ENCODE measurements at regions not wholly inside any gene's neighbourhood (a gene's known extent, or its start where the extent isn't known, plus 50 kb on each side); places are given as distances from the start of the nearest gene placed in this dataset.
"Not testable (repeated sequence)": the region's sequence is repeated elsewhere in the genome, so short reads cannot be mapped to it uniquely, and the experiment has no call there.

GRCh38 chr5:39753747-39754146 lies 329.0 kb upstream of the DAB2 start:
- DNase-seq (ENCODE audit: low read depth), result not testable (repeated sequence)

GRCh38 chr5:39750661-39751060 lies 325.9 kb upstream of the DAB2 start:
- no peak for DNase-seq (ENCODE audit: low read depth)

DNA sequence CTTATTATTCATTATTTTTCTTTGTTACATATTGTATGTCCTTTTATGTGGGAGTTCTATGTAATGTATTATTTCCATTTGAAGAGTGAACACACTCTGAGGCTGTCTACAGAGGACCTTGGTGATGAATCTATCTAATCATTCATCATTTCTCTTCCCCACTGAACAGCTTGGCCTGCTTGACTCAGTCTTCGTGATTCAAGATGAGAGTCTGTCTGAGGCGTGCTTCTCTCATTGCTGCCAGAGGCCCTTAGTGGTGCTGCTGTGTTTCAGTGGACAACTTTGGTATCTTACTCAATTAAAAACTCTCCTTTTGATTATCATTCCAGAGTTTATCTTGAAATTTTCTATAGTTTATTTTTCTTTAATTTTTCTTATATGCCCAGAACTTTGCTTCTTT lies 318.1 kb upstream of the DAB2 start:
- no peak for DNase-seq (ENCODE audit: low read depth)

DNA sequence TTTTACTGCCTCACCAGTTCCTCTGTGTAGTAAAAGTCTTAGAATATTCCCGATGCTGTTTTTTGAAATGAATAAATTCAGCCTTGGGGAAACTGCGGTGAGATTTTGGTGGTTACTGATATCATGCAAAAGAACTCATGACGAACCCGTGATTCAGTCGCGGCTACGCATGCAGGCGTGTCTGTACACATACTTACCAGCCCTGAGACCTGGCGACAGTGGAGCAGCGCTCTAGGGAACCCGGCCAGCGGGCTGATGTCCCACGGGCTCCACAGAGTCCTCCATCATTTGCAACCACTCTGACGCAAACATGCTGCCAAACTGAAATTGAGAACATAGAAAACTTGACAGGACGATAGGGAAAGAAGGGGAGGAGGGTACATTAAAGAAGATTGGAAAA lies 315.6 kb upstream of the DAB2 start:
- DNase-seq (ENCODE audit: low read depth), result no peak

GRCh38 chr5:39732166-39732565 lies 307.4 kb upstream of the DAB2 start:
- DNase-seq (ENCODE audit: low read depth), result no peak

DNA sequence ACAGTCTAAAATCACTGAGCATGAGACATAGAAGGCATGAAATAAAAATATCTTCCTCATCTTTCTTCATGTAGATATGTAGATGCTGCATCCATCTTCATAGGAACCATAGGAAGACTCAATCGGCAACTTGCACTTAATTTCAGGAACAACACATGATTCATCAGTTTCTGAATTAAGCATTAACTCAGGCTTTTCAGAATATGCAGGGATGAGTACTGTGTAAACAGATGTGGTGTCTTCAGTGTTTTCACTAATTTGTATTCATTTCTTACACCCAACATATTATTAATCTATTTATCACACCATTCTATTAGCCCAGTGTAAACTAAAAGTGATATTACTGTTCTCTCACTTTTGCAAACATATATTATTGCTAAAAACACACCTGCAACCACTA lies 305.9 kb upstream of the DAB2 start:
- no peak for DNase-seq (ENCODE audit: low read depth)

DNA sequence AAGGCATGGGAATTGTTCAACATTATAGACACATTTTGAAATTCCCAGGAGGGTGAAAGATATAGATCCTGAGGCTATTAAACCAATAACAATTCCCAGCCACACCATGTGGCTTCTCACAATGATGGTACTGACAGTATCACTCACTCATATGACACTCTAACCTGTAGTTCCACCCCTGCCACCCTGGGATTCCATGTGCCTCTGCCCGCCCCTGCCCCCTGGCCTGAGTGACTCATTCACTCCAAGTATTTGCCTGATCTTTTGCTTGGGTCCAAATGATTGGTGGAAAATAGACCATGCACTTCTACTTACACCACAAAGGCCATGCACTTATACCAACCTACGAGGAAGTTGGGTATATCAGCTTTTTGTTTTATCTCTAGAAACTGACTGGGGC lies 305.2 kb upstream of the DAB2 start:
- no peak for DNase-seq (ENCODE audit: low read depth)

DNA sequence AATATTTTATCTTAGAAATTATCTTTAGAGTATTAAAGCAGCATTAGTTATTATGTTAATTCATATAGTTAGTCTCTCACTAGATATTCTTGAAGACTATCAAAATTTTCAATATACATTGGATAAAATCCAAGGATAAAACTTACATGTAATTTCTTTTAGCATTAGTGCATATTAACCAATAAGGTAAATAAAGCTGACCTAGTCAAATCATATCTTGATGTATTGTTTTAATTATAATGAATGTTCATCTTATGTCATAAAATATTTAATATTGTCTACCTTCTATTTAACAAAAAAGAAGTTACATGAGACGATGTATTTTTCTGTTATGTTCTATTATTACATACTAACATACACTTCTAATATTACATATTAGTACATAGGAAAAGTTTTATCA lies 301.7 kb upstream of the DAB2 start:
- no peak for DNase-seq (ENCODE audit: low read depth)

DNA sequence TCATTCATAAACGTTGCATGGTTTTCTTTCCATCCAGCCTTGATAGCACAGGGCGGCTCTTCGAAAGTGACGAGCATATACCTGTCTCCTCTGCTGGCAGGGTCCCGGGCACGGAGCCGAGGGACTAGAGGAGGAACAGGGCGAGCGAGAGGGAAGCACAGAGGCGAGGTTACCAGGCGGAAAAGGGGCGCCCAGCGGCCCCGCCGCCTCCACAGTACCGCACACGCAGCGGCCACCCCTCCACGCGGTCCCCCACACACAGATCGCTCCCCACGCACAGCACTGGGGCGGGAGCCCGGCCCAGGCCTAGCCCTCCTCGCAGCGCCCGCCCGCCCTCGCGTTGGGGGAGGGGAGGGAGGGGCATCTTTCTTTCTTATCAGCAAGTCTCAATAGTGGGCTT lies 296.6 kb upstream of the DAB2 start:
- no peak for DNase-seq (ENCODE audit: low read depth)

GRCh38 chr5:39720136-39720535 lies 295.4 kb upstream of the DAB2 start:
- no peak for DNase-seq (ENCODE audit: low read depth)

GRCh38 chr5:39717176-39717897 lies 292.6 kb upstream of the DAB2 start:
- no peak for DNase-seq (ENCODE audit: low read depth)

GRCh38 chr5:39716532-39717028 lies 291.8 kb upstream of the DAB2 start:
- no peak for DNase-seq (ENCODE audit: low read depth)

DNA sequence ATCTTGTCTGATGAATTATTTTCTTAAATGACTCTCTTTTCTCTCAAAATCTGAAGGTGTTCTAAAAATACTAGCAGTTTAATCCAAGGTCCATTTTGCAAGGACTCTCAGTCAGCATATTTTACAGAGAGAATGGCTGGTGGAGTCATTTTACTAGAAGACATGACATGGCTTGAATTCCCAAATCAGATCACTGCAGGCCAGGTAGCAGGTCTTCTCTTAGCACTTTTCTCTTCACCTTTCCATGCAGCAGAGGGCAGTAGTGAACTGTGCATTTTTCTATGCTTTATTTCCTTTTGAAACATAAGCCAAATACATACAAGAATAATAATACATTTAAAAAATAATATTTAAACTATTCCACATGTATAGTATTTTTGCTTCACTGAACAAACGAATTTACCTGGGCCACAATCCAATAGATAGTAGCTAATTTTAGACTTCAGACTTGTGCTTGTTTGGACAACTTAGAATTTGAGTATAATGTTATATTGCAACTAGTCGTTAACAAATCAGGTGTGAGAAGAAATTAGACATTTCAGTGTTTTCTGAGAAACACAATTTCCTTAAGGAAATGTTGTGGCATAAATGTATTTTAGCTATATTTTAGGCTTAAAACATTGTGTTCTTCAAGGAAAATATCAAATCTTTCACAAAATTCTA lies 289.4 kb upstream of the DAB2 start:
- peak; percentile 11 for DNase-seq (ENCODE audit: low read depth)

DNA sequence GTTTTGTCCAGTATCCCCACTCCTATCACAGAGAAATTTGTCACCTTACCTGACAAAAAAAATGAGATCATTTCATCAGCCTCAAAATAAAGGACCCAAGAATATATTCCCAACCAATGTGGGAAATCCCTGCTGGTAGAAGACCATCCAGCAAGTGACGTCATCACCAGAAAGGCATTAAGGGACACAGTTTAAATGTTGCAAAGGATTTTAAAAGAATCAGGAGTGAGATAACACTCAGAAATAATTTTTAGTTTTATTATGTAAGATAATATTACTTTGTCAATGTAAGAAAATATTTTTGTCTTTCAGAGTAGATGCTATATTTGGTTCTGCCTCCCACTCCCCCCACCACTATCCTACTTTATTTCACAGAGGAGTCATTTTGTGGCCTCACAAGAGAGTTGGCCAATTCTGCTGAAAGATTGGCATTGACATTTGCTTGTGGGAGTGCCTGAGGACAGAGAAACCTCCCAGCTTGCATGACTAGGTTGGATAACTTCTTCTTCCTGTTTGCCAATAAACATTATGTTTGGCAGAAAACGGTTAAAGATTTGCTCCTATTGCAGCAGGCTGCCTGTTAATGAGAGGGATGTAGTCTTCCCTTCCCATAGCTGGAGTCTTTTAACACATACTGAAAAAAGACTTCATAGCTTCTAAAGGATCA lies 288.6 kb upstream of the DAB2 start:
- no peak for DNase-seq (ENCODE audit: low read depth)

DNA sequence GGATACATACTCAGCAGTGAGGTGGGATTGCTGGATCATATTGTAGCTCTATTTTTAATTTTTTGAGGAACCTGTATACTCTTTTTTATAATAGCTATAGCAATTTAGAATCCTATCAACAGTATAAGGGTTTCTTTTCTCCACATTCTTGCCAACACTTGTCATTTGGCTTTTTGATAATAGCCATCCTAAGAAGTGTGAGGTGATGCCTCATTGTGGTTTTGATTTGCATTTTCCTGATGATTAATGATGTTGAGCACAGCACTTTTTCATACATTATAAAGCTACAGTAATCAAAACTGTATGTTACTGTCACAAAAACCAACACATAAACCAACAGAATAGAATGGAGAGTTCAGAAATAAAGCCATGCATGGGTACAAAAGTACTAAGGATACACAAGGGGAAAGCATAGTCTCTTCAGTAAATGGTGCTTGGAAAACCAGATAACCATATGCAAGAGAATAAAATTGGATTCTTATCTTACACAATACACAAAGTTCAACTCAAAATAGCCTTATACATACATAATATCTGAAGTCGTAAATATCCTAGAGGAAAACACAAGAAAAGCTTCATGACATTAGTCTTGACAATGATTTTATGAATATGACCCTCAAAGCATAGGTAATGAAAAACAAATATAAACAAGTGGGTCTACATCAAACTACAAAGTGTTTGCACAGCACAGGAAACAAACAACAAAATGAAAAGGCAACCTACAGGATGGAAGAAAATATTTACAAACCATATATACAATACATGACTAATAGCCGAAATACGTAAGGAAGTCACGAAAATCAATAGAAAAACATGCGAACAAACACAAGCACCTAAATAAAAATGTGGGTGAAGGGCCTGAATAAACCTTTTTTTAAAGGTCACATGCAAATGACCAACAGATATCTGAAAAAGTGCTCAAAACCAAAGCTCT lies 287.8 kb upstream of the DAB2 start:
- no peak for DNase-seq (ENCODE audit: low read depth)

DNA sequence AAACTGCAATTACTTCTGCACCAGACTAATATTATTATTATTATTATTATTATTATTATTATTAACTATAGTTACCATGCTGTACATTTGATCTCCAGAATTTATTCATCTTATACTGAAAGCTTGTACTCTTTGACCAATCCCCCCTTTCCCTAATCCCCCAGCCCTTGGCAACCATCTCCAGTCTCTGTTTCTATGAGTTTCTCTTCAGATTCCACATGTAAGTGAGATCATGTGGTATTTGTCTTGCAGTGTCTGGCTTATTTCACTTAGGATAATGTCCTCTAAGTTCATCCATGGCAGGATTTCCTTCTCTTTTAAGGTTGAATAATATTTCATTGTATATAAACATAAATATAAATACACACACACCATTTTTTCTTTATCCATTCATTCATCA lies 287.0 kb upstream of the DAB2 start:
- no peak for DNase-seq (ENCODE audit: low read depth)

GRCh38 chr5:39709032-39709431 lies 284.3 kb upstream of the DAB2 start:
- DNase-seq (ENCODE audit: low read depth), result no peak

- no peak for DNase-seq (ENCODE audit: low read depth)
Observed at GRCh38 chr5:39702928-39703327, 278.1 kb upstream of the DAB2 start.

- no peak for DNase-seq (ENCODE audit: low read depth)
Observed at GRCh38 chr5:39700523-39700922, 275.7 kb upstream of the DAB2 start.

GRCh38 chr5:39698838-39699560 lies 274.2 kb upstream of the DAB2 start:
- DNase-seq (ENCODE audit: low read depth), result no peak

DNA sequence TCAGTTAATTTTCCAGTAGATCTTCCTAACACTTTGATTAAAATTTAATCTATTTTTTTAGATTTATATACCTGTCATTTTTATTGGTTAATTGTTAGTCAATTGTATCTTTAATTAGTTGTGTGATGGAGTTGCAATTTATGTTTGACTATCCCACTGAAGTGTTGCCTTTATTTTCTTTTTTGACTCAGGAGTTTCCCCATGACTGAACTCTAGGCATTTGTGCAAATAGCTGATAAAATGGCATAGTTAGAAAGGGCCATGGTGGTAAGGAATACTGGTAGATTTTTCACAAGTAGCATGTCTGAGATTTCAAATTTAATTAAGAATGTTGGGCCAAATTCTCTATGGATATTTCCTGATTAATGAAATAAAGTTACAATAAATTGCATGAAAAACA lies 273.1 kb upstream of the DAB2 start:
- DNase-seq (ENCODE audit: low read depth), result no peak
